GM12872 (cell line): ENCODE measurements at regions not wholly inside any gene's neighbourhood (a gene's known extent, or its start where the extent isn't known, plus 50 kb on each side); places are given as distances from the start of the nearest gene placed in this dataset.

Experiments used
- CTCF ChIP-seq: IDR thresholded peaks from 3 replicates; pipeline ENCODE4 v1.5.1; 2011; ENCODE audit warnings: low read depth, mild to moderate bottlenecking, low read length, moderate library complexity; ENCODE audit not compliant: insufficient read depth

- no peak for TF ChIP-seq CTCF
These were observed 169.6 kb upstream of the PGR start for GRCh38 chr11:101299210-101299609.

GRCh38 chr11:101296896-101297295, 167.3 kb upstream of the PGR start:
- no peak for TF ChIP-seq CTCF

- no peak for TF ChIP-seq CTCF
These were observed 163.1 kb upstream of the PGR start for GRCh38 chr11:101292661-101293240.

- no peak for TF ChIP-seq CTCF
These were observed 161.7 kb upstream of the PGR start for GRCh38 chr11:101291279-101291678.

GRCh38 chr11:101288392-101288791, 158.8 kb upstream of the PGR start:
- no peak for TF ChIP-seq CTCF

- no peak for TF ChIP-seq CTCF
These were observed 150.1 kb upstream of the PGR start for GRCh38 chr11:101279728-101280127.

GRCh38 chr11:101278286-101278685, 148.7 kb upstream of the PGR start:
- TF ChIP-seq CTCF = no peak
